ENCODE measurements at regions not wholly inside any gene's neighbourhood (a gene's known extent, or its start where the extent isn't known, plus 50 kb on each side); places are given as distances from the start of the nearest gene placed in this dataset.

- TF ChIP-seq ZNF274 (IDR thresholded peaks at IDR 0.05; ENCODE audit: low read depth, low read length), result no peak
- TF ChIP-seq YY1 (IDR thresholded peaks at IDR 0.05; ENCODE audit: insufficient read depth, insufficient read length), result no peak
These were observed 194.8 kb downstream of the KIT start for GRCh38 chr4:54852602-54853001.
